Cardiac fibroblast (primary cell): ENCODE measurements at regions not wholly inside any gene's neighbourhood (a gene's known extent, or its start where the extent isn't known, plus 50 kb on each side); places are given as distances from the start of the nearest gene placed in this dataset.

Experiments
- DNase-seq, 2 donors: peaks; one replicate each; pipeline versions ENCODE4 v3.0.0 to v3.0.0-alpha.2; 2010; ENCODE audit warnings: low read depth in 2 of 2
- H3K4me3 ChIP-seq, 2 donors: replicated peaks in 1 of 2; 1 replicate in 1 of 2; 2 replicates in 1 of 2; pipeline ENCODE4 v1.5.1; 2011; ENCODE audit warnings: low read depth in 2 of 2, low read length in 2 of 2, mild to moderate bottlenecking in 2 of 2, moderate library complexity in 1 of 2
- TF ChIP-seq, protein P1 (sequence below): IDR thresholded peaks from one replicate; pipeline ENCODE4 v1.5.1; 2011; ENCODE audit warnings: low read depth, mild to moderate bottlenecking, low read length, inconsistent platforms

DNA sequence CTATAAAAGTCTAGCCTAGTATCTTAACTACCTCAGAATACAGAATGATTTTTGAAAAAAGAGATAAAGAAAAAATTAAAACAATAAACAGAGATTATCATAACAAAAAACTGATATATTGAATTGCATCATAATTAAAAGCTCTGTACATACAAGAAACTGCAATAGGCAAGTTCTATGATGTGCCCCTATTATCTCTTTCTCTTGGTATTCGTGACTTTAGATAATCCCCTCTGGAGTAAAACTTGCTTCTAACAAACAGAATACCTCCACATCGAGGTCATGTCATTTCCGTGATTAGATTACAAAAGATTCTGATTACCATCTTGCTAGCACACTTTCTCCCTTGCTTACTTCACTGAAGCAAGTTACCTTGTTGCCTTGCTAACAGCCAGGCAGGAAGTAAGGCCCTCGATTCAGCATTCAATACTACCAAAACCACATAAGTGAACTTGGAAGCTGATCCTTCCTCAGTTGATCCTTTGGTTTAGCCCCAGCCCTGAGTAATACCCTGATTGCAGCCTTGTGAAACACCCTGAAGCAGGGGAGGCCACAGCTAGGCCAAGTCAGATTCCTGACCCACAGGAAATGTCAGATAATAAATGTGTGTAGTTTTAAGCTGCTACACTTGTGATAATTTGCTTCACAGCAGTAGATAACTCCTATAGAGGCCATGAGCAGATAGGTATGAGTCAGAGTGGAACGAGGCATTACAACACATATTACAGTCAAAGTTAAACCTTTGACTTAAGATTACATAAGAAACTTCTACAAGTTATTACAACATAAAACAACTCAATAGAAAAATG, 53.7 kb upstream of the TMX4 start:
- peak; percentile 88 to 92 for DNase-seq
- H3K4me3 ChIP-seq = no peak overlapping the region
- TF ChIP-seq, protein P1, sequence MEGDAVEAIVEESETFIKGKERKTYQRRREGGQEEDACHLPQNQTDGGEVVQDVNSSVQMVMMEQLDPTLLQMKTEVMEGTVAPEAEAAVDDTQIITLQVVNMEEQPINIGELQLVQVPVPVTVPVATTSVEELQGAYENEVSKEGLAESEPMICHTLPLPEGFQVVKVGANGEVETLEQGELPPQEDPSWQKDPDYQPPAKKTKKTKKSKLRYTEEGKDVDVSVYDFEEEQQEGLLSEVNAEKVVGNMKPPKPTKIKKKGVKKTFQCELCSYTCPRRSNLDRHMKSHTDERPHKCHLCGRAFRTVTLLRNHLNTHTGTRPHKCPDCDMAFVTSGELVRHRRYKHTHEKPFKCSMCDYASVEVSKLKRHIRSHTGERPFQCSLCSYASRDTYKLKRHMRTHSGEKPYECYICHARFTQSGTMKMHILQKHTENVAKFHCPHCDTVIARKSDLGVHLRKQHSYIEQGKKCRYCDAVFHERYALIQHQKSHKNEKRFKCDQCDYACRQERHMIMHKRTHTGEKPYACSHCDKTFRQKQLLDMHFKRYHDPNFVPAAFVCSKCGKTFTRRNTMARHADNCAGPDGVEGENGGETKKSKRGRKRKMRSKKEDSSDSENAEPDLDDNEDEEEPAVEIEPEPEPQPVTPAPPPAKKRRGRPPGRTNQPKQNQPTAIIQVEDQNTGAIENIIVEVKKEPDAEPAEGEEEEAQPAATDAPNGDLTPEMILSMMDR = no peak

DNA sequence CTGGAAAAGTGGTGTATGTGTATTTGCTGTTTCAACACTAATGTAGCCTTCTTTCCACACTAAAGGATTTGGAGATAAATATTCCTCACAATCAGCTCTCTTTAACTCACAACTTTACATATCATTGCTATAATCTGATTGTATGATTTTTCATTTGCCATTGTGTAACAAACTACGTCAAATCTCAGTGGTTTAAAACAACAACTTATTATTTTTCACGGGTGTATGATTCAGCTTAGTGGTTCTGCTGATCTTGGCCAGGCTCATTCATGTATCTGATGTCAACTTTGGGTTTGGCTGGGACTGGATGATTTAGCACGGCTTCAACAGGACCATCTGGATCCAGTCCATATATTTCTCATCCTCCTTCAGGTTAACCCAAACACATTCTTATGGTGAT, 55.4 kb upstream of the TMX4 start:
- DNase-seq = peak; percentile 34 to 75
- TF ChIP-seq, protein P1 = no peak
- no peak overlapping the region for H3K4me3 ChIP-seq

DNA sequence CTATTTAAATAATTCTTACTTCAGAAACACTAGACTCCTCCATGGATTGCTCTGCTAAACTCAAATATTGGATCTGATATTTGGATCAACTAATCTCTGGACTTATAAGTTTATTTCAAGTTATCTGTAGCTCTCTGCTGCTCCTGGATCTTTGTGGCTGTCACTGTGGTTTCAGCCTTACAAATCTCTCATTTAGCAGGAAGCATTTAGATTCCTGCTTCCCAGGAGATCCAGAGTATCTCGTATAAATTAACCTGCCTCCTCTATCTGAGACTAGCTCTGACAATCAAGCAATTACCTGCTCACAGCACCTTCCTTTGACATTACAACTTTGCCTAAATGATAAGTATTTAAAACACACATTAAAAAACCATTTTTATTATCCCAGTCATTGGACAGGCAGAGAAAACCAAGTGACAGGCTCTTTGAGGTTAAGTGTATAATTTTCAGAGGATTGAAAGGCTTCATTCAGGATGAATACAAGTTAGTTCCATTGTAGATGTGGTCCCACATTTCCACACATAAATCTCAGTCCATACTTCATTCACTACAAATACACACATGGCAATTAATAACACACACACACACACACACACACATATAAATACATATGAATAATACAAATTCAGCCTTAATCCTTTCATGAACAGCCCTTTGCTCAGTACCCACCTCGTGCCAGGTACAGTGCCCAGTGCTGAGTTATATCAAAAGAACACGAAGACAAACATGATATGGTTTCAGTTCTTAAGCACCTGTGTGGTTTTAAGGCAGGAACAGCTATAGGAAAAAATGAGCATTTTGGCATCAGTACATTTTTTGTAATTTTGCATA, 55.5 kb upstream of the PLCB1 start:
- DNase-seq = no peak
- TF ChIP-seq, protein P1 = no peak
- no peak overlapping the region for H3K4me3 ChIP-seq

DNA sequence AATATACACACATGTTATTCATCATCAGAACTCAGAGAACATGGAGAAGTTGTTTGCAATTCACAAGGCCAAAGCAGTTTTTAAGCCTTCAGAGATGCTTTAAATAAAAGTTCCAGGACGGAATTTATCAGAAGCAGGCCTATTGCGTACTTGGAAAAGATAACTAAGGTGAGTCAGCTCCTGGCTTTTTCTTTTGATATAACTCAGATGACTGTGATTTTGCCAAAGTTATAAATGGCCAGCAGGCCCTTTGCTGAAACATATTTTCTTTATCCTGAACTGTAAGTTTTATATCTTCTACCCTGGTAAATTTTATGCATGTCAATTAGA, 55.0 kb upstream of the PLCB1 start:
- DNase-seq = peak; percentile 18 to 58
- TF ChIP-seq, protein P1 = no peak
- no peak overlapping the region for H3K4me3 ChIP-seq

DNA sequence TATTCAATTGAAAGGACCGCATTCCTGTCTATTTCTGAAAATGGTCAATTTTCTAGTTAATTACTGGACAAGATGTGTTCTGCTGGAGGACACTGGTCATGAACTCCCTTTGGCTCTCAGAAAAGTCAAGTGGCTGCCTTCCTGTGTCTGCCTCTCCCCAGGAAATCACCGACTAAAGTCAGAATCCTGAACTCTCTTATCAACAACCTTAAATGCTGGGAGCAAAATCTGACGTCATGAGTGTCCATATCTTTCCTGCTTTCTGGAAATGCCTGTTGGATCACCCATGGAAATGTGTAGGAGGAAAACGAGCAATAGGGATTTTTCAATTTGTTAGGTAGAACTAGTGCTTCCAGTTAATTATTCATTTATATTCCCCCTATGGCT, 53.5 kb upstream of the PLCB1 start:
- DNase-seq = peak in 1 of 2 donors; percentile 56
- no peak overlapping the region for H3K4me3 ChIP-seq
- TF ChIP-seq, protein P1 = no peak

DNA sequence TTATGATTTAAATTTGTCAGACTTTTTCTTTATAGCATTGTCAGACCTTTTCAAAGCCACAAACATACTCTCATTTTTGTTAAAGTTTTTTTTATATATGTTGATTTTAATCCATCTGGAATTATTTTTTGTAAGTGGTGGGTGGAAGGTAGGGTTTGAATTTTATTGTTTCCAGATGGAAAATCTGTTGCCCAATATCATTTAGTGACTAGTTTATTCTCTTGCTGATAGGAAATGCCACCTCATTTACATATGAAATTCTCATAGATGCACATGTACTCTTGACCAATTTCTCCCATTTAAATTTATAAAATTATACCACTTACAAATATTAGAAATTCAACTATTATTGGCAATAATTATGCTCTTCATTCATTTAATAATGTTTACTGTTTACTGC, 52.1 kb upstream of the PLCB1 start:
- no peak for DNase-seq
- TF ChIP-seq, protein P1 = no peak
- no peak overlapping the region for H3K4me3 ChIP-seq
